Astrocyte of the spinal cord (primary cell): ENCODE measurements at regions not wholly inside any gene's neighbourhood (a gene's known extent, or its start where the extent isn't known, plus 50 kb on each side); places are given as distances from the start of the nearest gene placed in this dataset.

Experiments used
- DNase-seq: peaks from one replicate; pipeline ENCODE4 v3.0.0; 2011; ENCODE audit warnings: low read depth, low spot score
- H3K4me3 ChIP-seq: 2 replicates; pipeline ENCODE4 v1.5.1; 2011; ENCODE audit warnings: low read depth, mild to moderate bottlenecking, low read length, moderate library complexity
- in situ Hi-C: cut with HindIII; loops from 2 replicates; pipeline ENCODE4 v1.10.0; 2017; ENCODE audit warnings: low sequenced_read_pairs
- TF ChIP-seq, protein P1 (sequence below): IDR thresholded peaks from 2 replicates; pipeline ENCODE4 v1.5.1; 2012; ENCODE audit warnings: low read depth, mild to moderate bottlenecking, low read length, inconsistent platforms

- peak; percentile 66 for DNase-seq
- in situ Hi-C loops = no loop called here
- TF ChIP-seq, protein P1, sequence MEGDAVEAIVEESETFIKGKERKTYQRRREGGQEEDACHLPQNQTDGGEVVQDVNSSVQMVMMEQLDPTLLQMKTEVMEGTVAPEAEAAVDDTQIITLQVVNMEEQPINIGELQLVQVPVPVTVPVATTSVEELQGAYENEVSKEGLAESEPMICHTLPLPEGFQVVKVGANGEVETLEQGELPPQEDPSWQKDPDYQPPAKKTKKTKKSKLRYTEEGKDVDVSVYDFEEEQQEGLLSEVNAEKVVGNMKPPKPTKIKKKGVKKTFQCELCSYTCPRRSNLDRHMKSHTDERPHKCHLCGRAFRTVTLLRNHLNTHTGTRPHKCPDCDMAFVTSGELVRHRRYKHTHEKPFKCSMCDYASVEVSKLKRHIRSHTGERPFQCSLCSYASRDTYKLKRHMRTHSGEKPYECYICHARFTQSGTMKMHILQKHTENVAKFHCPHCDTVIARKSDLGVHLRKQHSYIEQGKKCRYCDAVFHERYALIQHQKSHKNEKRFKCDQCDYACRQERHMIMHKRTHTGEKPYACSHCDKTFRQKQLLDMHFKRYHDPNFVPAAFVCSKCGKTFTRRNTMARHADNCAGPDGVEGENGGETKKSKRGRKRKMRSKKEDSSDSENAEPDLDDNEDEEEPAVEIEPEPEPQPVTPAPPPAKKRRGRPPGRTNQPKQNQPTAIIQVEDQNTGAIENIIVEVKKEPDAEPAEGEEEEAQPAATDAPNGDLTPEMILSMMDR = no peak
- H3K4me3 ChIP-seq = no peak overlapping the region
Measured at GRCh38 chr4:137677863-137678262, 145.6 kb upstream of the PCDH18 start.

DNA sequence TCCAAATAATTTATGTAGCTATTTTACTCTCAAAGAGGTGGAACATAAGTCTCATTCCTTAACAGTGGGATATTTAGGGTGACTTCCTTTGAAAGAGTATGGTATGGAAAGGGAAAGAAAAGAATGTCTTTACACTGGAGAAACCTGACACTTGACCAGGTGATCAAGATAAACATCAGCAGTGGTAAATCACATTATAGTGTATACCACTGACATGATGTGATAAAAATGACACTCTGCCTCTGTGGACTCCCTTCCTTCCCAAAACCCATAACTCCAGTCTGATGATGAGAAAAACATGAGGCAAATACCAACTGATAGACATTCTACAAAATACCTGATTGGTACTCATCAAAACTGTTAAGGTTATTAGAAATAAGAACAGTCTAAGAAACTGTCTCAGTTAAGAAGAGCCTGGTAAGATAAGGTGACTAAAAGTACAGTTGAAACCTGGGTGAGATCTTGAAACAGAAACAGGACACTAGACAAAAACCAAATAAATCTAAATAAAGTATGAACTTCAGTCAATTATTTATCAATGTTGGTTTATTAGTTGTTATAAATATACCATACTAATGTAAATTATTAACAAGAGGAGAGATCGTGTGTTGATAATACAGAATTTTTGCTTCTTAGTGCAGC lies 144.2 kb upstream of the PCDH18 start:
- H3K4me3 ChIP-seq = no peak overlapping the region
- TF ChIP-seq, protein P1 = no peak
- in situ Hi-C loops = no loop called here

GRCh38 chr4:137674066-137674465 lies 141.8 kb upstream of the PCDH18 start:
- TF ChIP-seq, protein P1 = no peak

More for the DNA sequence above, 144.2 kb upstream of the PCDH18 start:
- no peak for DNase-seq

GRCh38 chr4:137668885-137669545 lies 136.7 kb upstream of the PCDH18 start:
- TF ChIP-seq, protein P1 = no peak
- DNase-seq = no peak
- in situ Hi-C loops = no loop called here
- no peak overlapping the region for H3K4me3 ChIP-seq

More at GRCh38 chr4:137674066-137674465, 141.8 kb upstream of the PCDH18 start:
- in situ Hi-C loops = no loop called here
- DNase-seq = peak; percentile 32
- H3K4me3 ChIP-seq = no peak overlapping the region

DNA sequence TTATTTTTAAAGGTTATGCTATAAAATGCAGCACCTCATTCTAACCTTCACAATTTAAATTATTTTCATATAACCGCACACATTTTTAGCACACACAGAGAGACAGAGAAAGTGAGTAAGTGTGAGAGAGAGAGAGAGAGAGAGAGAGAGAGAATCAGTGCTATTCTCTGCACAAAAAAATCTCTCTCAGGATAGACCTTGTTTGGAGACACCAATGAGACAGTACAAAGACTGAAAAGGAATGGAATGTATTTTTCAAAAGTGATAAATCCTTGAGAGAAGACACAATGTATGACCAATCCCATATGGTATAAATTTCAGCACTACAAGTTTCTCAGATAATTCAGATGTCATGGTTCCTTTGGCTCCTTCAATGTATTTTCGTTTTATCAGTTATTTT lies 132.1 kb upstream of the PCDH18 start:
- DNase-seq = peak; percentile 73
- TF ChIP-seq, protein P1 = no peak
- H3K4me3 ChIP-seq = no peak overlapping the region
- in situ Hi-C loops = no loop called here

DNA sequence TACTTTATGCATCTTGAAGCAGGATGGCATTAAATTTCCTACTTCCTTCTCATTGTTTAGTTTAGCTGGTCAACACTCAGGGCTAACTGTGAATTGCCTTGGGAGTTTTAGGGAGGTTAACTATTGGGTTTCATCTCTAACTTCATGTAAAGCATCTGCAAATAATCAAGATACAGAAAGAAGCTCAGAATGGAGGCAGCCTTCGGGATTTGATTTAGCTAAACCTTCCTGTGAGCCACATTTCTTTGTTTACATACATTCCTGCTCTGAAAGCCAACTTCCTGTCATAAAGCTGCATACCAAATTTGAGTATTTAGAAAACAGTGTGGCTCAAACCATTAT lies 131.7 kb upstream of the PCDH18 start:
- peak; percentile 84 for DNase-seq
- in situ Hi-C loops = no loop called here
- TF ChIP-seq, protein P1 = no peak
- no peak overlapping the region for H3K4me3 ChIP-seq
